HG02852 (cell line): ENCODE measurements at regions not wholly inside any gene's neighbourhood (a gene's known extent, or its start where the extent isn't known, plus 50 kb on each side); places are given as distances from the start of the nearest gene placed in this dataset.

ENCODE experiments used
- ATAC-seq: cut with Tn5 transposase; IDR thresholded peaks from one replicate; pipeline ENCODE4 v1.9.1; 2021; ENCODE audit warnings: mild to moderate bottlenecking, moderate library complexity; ENCODE audit not compliant: unreplicated experiment

- no peak for ATAC-seq
These were observed 60.3 kb upstream of the EML4 start for GRCh38 chr2:42108852-42109251.

- ATAC-seq = no peak
These were observed 59.1 kb upstream of the EML4 start for GRCh38 chr2:42109959-42110640.

DNA sequence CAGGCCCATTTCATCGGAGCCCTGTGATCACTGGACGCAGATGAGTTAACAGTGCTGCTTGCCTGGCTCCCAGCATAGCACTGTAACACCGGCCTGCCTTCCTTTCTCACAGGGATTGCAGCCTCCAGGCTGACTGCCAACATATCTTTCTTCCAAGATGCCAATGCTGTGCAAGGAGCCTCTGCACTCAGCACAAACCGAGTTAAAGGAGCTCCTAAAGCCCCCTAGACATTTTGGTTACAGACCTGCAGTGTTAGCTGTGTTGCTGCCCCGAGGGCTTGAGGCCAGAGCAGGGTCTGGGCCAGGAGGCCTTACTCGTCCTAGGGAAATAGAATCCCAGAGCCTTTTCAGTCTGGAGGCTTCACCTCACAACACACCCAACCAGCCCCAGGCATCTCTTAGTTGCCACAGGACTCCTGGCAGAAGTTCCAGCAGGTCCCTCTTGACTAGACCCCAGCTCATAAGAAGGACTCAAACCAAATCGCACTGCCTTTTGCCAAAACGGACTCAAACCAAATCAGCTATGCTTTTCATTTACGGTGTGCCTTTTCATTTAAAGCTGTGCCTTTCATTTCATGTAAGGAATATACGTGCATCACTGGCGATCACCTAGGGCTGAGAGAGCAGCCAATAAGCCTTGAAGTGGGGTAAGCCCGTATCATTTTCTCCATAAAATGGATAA is 58.4 kb upstream of the EML4 start:
- no peak for ATAC-seq

- ATAC-seq = no peak
These were observed 56.7 kb upstream of the EML4 start for GRCh38 chr2:42112418-42112817.

- ATAC-seq = no peak
These were observed 55.7 kb upstream of the EML4 start for GRCh38 chr2:42113452-42113851.

DNA sequence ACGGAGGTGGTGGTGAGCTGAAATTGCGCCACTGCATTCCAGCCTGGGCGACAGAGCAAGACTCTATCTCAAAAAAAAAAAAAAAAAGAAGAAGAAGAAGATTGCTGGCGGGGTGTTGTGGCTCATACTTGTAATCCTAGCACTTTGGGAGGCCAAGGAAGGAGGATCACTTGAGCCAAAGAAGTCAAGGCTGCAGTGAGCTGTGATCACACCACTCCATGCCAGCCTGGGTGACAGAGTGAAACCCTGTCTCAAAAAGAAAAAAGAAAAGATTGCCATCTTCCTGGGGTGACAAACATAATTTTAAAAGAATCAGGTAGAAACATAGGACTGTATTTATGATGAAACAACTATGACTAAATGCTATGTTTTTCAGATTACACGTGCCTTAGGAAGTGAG is 55.1 kb upstream of the EML4 start:
- ATAC-seq = no peak

DNA sequence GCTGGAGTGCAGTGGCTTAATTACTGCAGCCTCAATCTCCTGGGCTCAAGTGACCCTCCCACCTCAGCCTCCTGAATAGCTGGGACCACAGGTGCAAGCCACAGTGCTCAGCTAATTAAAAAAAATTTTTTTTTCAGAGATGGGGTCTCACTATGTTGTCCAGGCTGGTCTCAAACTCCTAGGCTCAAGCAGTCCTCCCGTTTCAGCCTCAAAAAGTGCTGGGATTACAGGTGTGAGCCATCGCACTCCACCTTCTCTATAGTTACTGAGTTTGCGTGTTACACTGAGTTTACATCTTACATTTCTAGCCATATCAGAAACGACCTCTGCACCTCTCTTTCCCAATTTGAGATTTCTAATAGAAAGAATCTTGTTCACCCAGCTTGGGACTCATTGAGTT is 53.6 kb upstream of the EML4 start:
- no peak for ATAC-seq

GRCh38 chr2:42116195-42117181 is 52.7 kb upstream of the EML4 start:
- no peak for ATAC-seq

- ATAC-seq = no peak
These were observed 52.0 kb upstream of the EML4 start for GRCh38 chr2:42117182-42117579.

DNA sequence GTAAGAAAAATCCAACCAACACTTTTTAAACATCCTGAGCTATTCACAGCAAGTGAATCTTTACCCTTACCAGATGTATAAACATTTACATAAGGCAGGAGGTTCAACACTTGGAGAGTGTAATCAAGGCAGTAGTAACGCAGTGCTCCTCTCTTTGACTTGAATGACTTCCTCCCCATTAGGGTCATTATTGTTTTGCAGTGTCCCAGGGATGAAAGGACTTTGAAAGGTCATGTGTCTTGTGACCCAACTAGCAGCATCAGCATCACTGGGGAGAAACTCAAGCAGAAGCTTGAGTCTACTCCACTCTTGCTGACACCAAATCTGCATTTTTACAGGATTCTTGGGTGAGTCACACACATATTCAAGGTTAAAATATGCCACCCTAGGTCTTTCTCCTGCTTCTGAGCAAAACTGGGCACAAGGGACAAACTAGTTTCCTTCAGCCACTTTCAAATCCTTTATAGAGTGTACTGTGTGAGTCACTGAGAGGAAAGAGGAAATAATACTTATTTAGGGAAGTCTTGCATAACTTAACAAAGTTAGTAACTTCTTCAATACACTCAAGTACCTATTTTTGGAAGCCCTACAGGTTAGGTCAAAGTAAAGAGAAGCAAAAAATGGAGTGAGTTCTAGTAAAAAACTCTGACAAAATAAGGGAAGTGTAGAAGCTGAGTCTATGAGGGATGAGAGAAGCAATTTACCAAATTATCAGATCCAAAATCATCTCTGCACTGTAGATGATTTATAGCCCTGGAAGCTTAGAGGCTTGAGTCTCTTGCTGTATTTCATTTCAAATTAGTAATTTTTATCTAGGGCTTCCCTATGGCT is 51.0 kb upstream of the EML4 start:
- peak; percentile 96 for ATAC-seq

- ATAC-seq = no peak
These were observed 50.2 kb upstream of the EML4 start for GRCh38 chr2:42118754-42119569.
